Stimulated activated CD4-positive, alpha-beta T cell treated with anti-CD3 and anti-CD28 coated beads, Interleukin-15, amount 100 ng/mL, for 1 hour (primary cell): ENCODE measurements at regions not wholly inside any gene's neighbourhood (a gene's known extent, or its start where the extent isn't known, plus 50 kb on each side); places are given as distances from the start of the nearest gene placed in this dataset.

ENCODE experiments used
- DNase-seq, 2 donors: peaks; one replicate each; pipeline ENCODE4 v3.0.0-alpha.2; 2020; ENCODE audit warnings: low read depth in 1 of 2, low spot score in 1 of 2

GRCh38 chr5:116938488-116938887, 363.9 kb upstream of the SEMA6A start:
- no peak for DNase-seq

- no peak for DNase-seq
Measured at GRCh38 chr5:116935561-116936162, 361.0 kb upstream of the SEMA6A start.

DNA sequence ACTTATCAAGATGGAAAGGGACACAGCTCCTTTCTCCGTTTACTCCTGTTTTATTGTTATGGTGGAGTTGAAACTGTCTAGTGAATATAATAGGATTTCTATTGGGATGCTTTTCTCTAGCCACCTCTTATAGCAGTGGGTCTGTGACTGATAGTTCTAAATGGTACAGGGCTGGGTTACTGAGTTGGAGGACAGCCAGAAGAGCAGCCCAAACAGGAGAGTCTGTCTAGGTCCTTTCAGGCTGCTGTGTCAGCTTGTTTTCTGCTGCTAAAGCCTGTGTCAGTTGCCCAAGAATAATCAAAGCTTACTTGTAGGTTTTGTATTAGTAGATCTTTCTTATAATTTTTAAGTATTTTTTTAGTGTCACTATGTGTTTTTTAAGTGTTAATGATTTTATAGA, 356.0 kb upstream of the SEMA6A start:
- no peak for DNase-seq

DNA sequence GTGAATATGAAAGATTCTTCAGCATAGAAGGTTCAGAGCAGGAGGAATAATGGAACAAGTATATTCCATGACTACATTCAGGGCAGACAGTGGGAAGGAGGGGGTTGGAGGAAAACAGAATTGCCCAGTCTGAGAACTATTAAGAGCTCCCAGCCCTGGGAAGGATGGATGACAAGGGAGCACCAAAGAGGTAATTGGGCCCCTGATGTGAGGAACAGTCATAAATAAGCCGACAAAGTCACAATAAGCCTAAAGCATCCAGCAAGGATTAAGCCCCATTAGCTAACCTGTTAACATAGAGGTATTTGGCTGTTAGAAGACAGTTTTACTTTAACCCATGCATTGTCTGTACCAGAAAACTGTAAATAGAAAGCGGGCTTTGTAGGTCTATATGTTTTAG, 348.7 kb upstream of the SEMA6A start:
- DNase-seq, result no peak

DNA sequence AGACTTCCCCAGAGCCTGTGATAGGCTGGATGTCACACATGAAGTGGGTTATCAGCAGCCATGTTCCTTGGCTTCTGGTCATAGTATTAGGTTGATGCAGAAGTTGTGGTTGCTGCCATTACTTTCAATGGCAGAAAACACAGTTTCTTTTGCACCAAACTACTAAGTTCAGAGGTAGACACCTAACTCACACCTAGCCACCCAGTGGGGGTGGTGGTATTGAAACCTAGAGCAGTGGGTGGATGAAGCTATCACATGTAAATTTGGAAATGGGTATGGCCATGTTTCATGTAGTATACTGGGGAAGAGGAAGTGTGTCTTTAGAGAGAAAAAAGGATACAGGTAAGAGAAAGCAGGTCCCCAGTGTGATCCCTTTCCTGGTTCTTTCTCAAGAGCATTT, 347.9 kb upstream of the SEMA6A start:
- no peak for DNase-seq

DNA sequence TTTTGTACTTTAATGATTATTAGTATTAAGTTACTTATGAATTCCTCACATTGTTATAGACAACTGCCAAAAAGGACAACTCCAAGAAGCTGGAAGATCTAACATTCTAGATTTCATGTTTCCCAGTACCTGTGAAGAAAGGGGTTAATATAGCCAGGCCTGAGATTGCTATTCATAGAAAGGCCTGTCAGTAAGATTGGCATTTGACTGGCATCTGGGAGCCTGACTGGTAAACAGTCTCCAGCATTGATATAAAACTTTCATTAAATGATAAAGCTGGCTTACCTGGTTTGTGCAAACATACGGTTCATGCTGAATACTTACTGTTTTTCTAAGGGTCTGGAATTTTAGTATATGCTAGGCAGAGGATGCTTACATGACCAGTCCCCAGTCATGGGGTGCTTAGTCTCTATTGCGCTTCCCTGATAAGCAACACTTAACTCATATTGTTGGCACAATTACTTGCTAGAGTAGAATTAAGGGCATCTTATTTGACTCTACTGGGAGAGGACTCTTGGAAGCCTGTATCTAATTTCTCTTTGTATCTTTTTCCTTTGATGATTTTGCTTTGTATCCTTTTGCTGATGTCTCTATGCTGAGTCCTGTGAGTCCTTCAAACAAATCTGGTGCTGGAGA, 340.4 kb upstream of the SEMA6A start:
- no peak for DNase-seq

GRCh38 chr5:116912221-116912620, 337.6 kb upstream of the SEMA6A start:
- no peak for DNase-seq

DNA sequence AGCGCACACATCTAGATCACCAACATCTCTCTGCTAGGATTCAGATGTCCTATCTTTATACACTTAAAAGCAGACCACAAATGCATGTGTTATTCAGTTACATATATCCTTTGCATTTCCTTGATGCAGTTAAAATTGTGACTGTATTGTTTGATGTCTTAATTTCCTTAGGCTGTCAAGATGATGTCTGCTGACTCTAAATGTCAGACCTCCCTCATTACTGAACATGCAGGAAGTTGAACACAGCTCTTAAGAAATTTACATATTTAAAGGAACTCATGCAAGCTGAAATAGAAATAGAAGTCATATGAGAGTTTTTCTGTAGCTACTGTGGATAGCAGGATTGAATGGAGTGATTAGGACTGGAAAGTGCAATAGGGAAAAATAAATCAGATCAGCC, 336.5 kb upstream of the SEMA6A start:
- no peak for DNase-seq

- no peak for DNase-seq
Measured at GRCh38 chr5:116908537-116908936, 333.9 kb upstream of the SEMA6A start.

- no peak for DNase-seq
Measured at GRCh38 chr5:116905885-116906284, 331.3 kb upstream of the SEMA6A start.

DNA sequence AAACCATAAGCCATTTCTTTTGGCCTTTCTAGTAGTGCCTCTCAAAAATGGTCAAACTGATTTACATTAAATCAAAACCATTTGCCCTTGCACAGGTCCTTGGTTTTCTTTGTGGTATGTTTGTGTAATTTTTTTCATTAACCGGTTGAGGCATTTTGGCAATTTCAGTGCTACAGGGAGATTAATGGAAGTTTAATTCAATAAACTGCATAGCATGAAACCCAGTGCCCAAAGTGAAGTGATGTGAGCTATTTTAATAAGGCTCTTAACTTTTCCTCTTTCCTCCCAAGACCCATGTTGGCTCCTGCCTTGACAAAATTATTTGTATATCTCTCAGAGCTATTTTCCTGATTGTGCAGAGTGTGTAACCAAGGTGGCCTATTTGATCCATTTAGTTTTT, 326.2 kb upstream of the SEMA6A start:
- no peak for DNase-seq

- no peak for DNase-seq
Measured at GRCh38 chr5:116898917-116899316, 324.3 kb upstream of the SEMA6A start.

DNA sequence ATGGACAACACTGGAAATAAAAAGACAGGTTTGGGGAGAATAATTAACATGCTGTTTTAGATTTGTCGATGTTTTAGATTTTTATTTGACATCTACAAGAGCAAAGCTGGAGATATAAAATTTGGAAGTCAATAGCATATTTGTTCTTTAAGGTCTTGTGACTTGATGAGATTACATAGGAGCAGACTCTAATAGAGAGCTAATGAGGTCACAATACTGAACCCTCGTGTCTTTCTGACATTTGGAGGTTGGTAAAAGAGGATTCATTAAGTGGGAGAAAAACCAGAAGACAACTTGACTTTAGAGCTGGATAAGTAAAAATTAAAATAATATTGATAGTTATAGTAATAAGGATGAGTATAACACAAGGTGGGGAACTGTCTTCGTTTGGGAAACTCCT, 322.7 kb upstream of the SEMA6A start:
- no peak for DNase-seq

GRCh38 chr5:116896001-116896400, 321.4 kb upstream of the SEMA6A start:
- DNase-seq, result no peak

GRCh38 chr5:116892993-116893392, 318.4 kb upstream of the SEMA6A start:
- no peak for DNase-seq

- DNase-seq, result no peak
Measured at GRCh38 chr5:116887104-116887503, 312.5 kb upstream of the SEMA6A start.

- no peak for DNase-seq
Measured at GRCh38 chr5:116885825-116886224, 311.2 kb upstream of the SEMA6A start.

GRCh38 chr5:116883875-116884274, 309.3 kb upstream of the SEMA6A start:
- no peak for DNase-seq

DNA sequence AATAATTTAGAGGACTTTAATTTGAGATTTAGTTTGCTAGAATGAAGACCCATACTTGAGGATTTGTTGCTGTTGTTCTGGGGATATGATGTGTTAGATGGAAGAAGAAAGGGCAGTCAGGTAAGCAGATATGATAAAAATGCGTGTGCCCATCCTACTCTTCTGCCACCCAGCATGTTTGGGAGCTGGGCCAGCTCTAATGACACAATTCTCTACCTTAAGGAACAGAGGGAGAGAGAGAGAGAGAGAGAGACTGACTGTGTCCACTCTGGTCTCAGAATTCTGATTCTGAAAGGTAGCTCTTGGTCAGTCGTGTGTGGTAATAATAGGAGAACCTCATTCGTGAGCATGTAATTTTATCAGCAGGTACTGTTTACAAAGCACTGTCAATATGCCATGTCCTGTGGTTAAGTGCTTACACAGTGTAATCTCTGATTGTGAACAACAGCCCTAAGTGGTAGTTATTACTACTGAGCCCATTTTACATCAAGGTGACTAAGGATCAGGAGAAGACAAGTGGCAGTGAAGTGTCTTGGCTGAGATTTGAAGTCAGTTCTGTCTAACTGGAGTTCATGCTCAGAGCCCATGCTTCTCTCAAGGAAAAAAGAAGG, 307.4 kb upstream of the SEMA6A start:
- DNase-seq, result no peak

DNA sequence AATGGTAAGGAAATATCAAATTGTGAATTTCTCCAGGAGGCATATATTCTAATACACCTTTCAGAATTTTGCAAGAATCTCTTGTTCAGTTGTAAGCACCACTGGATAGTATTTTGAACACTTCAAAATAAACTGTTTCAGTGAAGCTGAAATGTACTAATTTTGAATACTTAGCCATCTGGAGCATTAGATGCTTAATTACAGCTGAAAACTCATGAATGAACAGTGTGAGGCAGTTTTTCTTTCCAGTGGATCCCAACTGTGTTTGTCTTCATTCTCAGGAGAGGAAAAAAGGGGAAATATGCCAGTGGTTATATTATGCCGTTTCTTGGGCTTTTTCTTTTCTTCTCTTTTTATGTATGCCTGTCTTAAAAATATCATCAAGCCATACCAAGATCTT, 306.0 kb upstream of the SEMA6A start:
- no peak for DNase-seq

- no peak for DNase-seq
Measured at GRCh38 chr5:116880150-116880549, 305.5 kb upstream of the SEMA6A start.

GRCh38 chr5:116876240-116876840, 301.7 kb upstream of the SEMA6A start:
- DNase-seq, result no peak
